Ovary (tissue), 3 donors: ENCODE measurements at regions not wholly inside any gene's neighbourhood (a gene's known extent, or its start where the extent isn't known, plus 50 kb on each side); places are given as distances from the start of the nearest gene placed in this dataset.

ENCODE experiments used
- CTCF ChIP-seq, 3 donors: fragments of 450-650 bp in 2 of 3; fragments of 200-600 bp in 1 of 3; IDR thresholded peaks; one replicate each; pipeline versions ENCODE4 v1.5.1 to v1.8.0; 2016 to 2022; ENCODE audit warnings: antibody characterized with exemption in 3 of 3, mild to moderate bottlenecking in 1 of 3
- EP300 ChIP-seq: sonication (generic); formaldehyde crosslinking; IDR thresholded peaks from one replicate; pipeline ENCODE4 v1.6.1; 2017; ENCODE audit warnings: antibody characterized with exemption
- POLR2A ChIP-seq: fragments of 450-650 bp; IDR thresholded peaks from one replicate; pipeline ENCODE4 v1.6.1; 2017; ENCODE audit warnings: antibody characterized with exemption, mild to moderate bottlenecking, moderate library complexity
- donor health status: DM: no; HTN: no; CAD: no.

- TF ChIP-seq CTCF (IDR thresholded peaks at IDR 0.05) = no peak
- no peak for TF ChIP-seq POLR2A
- no peak for TF ChIP-seq EP300
Measured at GRCh38 chr1:222241410-222241809, 306.5 kb downstream of the HHIPL2 start.
